ENCODE measurements at regions not wholly inside any gene's neighbourhood (a gene's known extent, or its start where the extent isn't known, plus 50 kb on each side); places are given as distances from the start of the nearest gene placed in this dataset.

DNA sequence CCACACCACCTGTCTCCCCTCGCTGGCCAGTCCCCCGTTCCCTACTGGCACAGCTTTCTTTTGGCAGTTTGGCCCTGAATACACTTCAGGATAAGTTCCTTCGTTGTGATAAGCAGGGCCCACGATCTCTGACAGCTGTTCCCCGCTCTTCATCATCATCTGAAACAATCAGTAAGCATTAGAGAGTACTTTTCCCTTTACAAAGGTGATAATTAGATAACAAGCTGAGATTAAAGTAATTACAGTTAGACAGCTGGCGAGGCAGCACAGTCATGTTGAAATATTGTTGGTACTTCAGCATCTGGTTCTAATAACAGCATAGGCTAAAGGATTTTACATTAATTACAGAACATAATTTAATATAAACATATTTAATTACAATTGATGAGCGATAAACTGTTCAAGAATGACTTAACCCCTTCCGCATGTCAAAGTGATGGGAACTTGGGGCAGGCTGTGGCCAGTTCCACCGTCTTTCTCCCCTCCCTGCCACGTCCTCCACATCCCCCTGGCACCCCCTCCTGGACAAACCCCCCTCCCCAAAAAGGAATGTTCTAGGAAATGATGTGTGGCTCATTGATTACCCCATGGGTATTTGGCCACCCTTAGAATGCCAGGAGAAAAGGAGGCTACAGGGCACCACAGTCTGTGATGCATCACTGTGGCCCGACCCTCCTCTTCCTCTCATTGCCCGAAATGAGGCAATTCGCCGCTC lies 134.9 kb downstream of the RCN1 start:
- TF ChIP-seq, protein P1, sequence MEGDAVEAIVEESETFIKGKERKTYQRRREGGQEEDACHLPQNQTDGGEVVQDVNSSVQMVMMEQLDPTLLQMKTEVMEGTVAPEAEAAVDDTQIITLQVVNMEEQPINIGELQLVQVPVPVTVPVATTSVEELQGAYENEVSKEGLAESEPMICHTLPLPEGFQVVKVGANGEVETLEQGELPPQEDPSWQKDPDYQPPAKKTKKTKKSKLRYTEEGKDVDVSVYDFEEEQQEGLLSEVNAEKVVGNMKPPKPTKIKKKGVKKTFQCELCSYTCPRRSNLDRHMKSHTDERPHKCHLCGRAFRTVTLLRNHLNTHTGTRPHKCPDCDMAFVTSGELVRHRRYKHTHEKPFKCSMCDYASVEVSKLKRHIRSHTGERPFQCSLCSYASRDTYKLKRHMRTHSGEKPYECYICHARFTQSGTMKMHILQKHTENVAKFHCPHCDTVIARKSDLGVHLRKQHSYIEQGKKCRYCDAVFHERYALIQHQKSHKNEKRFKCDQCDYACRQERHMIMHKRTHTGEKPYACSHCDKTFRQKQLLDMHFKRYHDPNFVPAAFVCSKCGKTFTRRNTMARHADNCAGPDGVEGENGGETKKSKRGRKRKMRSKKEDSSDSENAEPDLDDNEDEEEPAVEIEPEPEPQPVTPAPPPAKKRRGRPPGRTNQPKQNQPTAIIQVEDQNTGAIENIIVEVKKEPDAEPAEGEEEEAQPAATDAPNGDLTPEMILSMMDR (IDR thresholded peaks at IDR 0.05; ENCODE audit: low read length) = no peak
- TF ChIP-seq EZH2 (optimal IDR thresholded peaks at IDR 0.05; ENCODE audit: low read depth, low read length) = no peak

All from MM.1S (cell line).